Fibroblast of skin of back (primary cell): ENCODE measurements at regions not wholly inside any gene's neighbourhood (a gene's known extent, or its start where the extent isn't known, plus 50 kb on each side); places are given as distances from the start of the nearest gene placed in this dataset.
A peak's percentile ranks its signal among the peaks of the same experiment; 100 is the strongest.

Experiments used
- DNase-seq: peaks from one replicate; pipeline ENCODE4 v3.0.0-alpha.2; 2013

- DNase-seq = no peak
Observed at GRCh38 chr2:38170733-38171132, 94.8 kb upstream of the CYP1B1 start.

- no peak for DNase-seq
Observed at GRCh38 chr2:38170067-38170466, 94.1 kb upstream of the CYP1B1 start.

- peak; percentile 63 for DNase-seq
Observed at GRCh38 chr2:38168710-38169480, 92.9 kb upstream of the CYP1B1 start.

- no peak for DNase-seq
Observed at GRCh38 chr2:38167968-38168350, 92.0 kb upstream of the CYP1B1 start.

GRCh38 chr2:38165698-38166097 is 89.7 kb upstream of the CYP1B1 start:
- no peak for DNase-seq

- DNase-seq = no peak
Observed at GRCh38 chr2:38164881-38165280, 88.9 kb upstream of the CYP1B1 start.

GRCh38 chr2:38163579-38163978 is 87.6 kb upstream of the CYP1B1 start:
- DNase-seq = no peak

DNA sequence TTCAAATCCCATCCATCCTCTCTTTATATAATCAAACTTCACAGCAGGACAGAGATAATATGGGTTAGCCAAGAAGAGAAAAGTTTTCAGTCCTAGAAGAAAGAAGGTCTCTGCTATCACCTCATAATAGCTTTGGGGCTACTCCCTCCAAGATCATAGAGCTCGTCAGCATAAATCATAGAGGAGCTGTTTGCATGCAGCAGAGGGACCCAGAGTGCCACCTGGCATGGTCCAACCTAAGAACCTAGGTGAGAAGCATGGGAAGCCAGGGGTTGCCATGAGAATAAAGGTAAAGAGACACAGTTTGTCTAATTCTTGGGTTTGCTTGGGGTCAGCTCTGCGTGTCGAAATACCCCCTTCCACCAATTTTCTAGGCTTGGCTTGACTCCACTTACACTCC is 87.1 kb upstream of the CYP1B1 start:
- DNase-seq = no peak

DNA sequence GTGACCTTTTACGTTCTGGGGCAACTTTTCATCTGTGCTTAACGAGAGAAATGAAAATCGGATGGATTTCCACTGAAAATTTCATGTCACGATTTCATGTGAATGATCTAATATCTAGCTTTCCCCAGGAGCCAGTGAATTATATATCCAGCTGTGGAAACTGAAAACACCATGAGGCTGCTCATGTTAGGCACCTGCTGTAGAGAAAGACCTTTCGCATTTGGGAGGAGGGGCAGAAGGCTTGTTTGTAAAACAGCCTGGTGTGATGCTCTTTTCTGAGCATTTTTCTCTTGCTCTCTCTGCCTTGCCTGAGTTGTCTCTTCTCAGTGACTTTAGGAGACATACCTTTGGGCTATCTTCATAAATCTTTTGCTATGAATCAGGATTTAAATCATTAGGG is 84.6 kb upstream of the CYP1B1 start:
- DNase-seq = no peak

GRCh38 chr2:38159597-38159996 is 83.6 kb upstream of the CYP1B1 start:
- DNase-seq = no peak

DNA sequence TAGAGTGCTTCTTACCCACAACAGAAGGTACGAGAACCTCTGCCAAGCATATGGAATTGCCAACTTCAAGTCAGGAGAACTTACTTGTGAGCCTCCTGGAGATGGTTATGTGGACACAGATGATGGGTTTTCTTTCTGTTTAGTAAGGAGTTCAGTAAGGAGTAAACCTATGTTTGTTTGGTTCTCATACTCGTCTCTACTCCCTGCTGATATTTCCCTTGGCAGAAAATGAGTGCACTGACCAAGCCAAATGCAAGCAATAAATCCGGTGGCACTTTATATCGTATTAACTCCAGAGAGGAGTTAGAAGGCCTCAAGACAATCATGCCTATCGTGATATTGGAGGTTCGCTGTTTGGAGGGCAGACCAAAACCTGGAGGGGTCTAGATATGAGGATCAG is 83.2 kb upstream of the CYP1B1 start:
- no peak for DNase-seq

DNA sequence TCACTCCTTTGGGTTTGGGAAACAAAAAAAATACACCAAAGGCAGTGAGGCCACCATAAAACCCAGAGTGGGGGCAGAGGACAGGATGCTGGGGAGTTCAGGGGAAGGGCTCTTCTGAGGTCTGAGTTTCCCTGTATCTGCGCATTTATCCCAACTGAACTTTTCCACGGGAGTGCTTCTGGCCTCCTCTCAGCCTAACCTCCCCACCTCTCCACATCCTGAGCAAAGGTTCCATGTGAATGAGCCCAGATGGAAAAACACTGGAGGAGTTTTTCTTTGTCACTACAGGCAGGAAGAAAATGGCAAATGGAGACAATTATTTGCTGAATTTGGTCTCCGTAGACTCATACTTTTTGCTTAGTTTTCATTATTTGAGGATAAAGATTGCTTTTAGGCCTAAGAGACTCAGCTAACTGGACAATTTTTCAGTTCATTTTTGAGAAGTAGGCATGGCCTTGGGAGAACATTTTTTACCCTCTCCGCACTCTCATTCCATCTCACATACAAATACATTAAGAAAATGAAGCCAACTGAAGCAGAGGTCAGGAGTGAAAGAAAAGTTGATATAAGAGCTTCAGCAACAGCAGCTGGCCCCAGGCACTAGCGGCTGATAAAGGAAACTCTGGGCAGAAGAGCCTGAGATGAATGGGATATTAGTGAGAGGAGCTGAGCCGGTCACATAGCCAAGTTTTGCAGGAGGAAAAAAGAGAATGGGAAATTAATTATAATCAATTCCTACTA is 82.6 kb upstream of the CYP1B1 start:
- no peak for DNase-seq

DNA sequence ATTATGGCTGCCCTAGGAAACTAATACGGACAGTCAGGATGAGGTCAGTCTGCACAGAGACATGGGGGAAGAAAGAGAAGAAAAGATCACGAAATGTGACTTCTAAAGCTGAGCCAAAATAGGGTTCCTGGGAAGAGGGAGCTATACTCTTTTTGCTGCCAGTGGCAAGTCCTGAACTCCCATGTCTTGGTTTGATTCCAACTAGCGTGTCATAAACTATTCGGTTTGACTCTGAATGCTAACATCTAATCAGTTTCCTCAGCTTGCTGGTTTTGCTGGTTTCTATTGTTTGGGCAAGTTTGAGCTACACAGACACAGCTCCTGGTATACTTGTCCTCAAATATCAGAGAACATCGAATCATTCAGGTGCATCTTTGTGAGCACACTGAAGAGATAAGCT is 80.5 kb upstream of the CYP1B1 start:
- DNase-seq = no peak

DNA sequence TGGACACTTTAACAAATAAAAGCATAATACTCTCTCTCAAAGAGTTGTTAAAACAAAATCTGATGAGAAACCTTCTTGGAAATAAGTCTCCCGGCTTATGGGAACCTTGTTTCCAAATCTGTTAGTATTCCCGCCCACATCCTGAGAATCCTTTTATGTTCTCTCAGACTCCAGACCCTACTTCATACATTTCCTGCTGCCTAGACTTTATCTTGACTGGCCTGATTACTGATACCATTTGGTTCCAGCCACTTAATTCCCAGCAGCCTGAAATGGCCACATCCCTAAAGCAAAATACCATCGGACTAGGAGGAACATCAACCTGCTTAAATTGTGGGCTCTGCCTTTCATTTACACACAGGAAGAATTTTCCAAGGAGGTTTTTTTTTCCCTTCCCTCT is 79.1 kb upstream of the CYP1B1 start:
- DNase-seq = no peak

- no peak for DNase-seq
Observed at GRCh38 chr2:38154395-38154794, 78.4 kb upstream of the CYP1B1 start.

- DNase-seq = no peak
Observed at GRCh38 chr2:38153476-38154135, 77.7 kb upstream of the CYP1B1 start.

DNA sequence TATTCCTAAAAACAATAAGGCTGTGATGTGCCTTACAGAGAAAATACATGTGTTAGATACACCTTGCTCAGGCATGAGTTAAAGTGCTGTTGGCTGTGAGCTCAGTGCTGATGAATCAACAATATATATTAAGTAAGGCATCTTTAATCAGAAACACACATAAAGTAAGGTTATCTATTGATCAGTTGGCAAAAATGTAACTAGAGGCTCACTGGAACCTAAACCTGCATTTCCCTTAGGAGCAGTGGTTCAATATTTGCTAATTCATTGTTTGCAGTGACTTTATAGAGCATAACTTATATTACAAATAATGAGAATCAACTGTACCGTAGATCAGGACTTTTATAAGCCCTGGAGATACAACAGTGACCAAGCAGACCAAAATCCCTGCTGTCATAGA is 77.0 kb upstream of the CYP1B1 start:
- no peak for DNase-seq

DNA sequence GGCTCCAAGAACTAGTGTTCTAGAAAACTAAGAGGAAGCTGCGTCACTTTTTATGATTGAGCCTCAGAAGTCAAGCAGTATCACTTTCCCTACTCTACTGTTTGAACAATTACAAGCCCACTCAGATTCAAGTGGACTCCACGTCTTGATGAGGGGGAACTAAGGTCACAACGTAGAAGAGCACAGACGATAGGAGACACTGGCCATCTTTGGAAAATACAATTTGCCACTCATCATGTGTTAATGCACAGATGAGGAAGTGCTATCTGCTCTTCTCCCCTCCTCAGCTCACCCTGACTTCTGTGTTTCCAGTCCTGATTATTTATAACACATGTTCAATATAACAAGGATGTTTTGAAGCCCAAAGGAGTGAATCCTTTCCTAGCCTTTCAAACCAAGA is 76.1 kb upstream of the CYP1B1 start:
- no peak for DNase-seq

DNA sequence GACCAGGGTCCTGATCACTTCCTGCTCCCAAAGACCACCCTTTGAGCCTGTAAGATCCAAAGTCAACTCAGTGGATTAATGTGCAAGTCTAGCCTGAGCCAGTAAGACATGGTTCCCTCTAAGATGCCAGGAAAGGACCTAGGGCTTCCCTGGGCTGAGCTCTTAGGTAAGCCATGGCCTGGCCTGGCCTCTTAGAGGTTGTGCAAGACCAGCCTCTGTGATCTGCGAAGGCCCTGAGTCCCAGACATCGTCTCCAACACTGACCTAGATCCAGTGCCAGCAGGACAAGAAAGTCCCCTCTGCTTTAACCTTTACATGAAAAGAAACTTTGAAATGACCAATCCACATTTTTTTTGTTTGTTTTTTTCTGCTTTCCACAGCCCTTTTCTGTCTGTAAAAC is 73.6 kb upstream of the CYP1B1 start:
- no peak for DNase-seq

DNA sequence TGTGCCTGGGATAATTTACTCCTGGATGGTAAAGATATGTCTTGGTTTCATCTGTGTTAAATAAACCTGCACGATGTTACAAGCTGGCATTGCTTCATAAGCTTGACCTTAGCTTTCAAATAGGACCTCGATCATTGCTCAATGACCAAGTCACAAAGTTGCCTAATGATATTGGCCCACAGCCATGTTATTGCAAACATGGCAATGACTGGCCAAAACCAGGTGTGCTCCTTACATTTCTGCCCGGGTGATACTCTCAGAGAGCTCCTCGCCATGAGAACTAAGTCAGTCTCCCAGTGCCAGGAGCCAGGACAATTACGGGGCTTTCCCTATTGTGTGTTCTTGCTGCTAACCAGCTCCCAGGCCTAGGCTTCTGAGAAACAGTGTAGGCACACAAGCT is 72.5 kb upstream of the CYP1B1 start:
- DNase-seq = no peak

DNA sequence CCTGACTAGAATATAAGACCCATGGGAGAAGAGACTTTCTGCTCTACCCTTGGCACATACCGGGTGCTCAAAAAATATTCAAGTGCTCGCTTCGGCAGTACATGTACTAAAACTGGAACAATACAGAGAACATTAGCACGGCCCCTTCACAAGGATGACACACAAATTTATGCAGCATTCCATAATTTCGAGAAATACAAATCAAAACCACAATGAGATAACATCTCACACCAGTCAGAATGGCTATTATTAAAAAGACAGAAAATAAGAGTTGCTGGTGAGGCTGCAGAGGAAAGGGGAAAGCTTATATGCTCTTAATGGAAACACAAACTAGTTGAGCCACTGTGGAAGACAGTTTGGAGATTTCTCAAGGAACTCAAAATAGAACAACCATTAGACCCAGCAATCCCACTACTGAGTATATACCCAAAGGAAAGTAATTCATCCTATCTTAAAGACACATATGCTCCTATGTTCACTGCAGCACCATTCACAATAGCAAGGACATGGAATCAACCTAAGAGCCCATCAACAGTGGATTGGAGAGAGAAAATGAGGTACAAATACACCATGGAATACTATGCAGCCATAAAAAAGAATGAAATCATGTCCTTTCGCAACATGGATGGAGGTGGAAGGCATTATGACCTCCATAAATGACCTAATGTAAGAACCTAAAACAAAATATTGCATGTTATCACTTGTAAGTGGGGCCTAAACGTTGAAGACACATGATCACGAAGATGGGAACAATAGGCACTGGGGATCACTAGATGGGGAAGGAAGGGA is 71.6 kb upstream of the CYP1B1 start:
- DNase-seq = peak; percentile 58

GRCh38 chr2:38146907-38147307 is 71.0 kb upstream of the CYP1B1 start:
- DNase-seq = peak; percentile 95
